CD8-positive, alpha-beta memory T cell (primary cell): ENCODE measurements at regions not wholly inside any gene's neighbourhood (a gene's known extent, or its start where the extent isn't known, plus 50 kb on each side); places are given as distances from the start of the nearest gene placed in this dataset.

ENCODE experiments used
- CTCF ChIA-PET: fragments of 350-600 bp; sonication (Branson Sonifier 250); formaldehyde crosslinking; loops from one replicate; lab custom pipeline; 2021; ENCODE audit warnings: antibody characterized with exemption; lab: Charles Lee
- POLR2A ChIA-PET: fragments of 350-600 bp; sonication (Branson Sonifier 250); formaldehyde crosslinking; loops from one replicate; lab custom pipeline; 2021; ENCODE audit warnings: antibody characterized with exemption; lab: Charles Lee
- DNase-seq, 5 donors: peaks; one replicate each; pipeline versions ENCODE4 v3.0.0 to v3.0.0-alpha.2; 2020 to 2022; ENCODE audit warnings: mixed read lengths in 1 of 5
- H3K27ac ChIP-seq: one replicate; pipeline ENCODE4 v1.7.0; 2013; ENCODE audit warnings: low read depth, mild to moderate bottlenecking, low read length, moderate library complexity
- H3K27me3 ChIP-seq: 2 replicates; pipeline ENCODE4 v1.7.0; 2013; ENCODE audit warnings: low read length, mild to moderate bottlenecking; ENCODE audit not compliant: insufficient read depth, poor library complexity, severe bottlenecking
- H3K36me3 ChIP-seq: 2 replicates; pipeline ENCODE4 v1.7.0; 2013; ENCODE audit warnings: mild to moderate bottlenecking, low read length, moderate library complexity; ENCODE audit not compliant: insufficient read depth
- H3K4me1 ChIP-seq: 2 replicates; pipeline ENCODE4 v1.7.0; 2013; ENCODE audit warnings: mild to moderate bottlenecking, low read length, moderate library complexity; ENCODE audit not compliant: insufficient read depth
- H3K4me3 ChIP-seq: 2 replicates; pipeline ENCODE4 v1.7.0; 2013; ENCODE audit warnings: mild to moderate bottlenecking, low read length
- H3K9me3 ChIP-seq: 2 replicates; pipeline ENCODE4 v1.7.0; 2013; ENCODE audit warnings: mild to moderate bottlenecking, low read length
- H3K27ac Mint-ChIP-seq, 8 donors: one replicate each; pipeline ENCODE4 v1.8.0; 2020 to 2021; ENCODE audit warnings: mixed read lengths in 8 of 8, mild to moderate bottlenecking in 6 of 8, inconsistent platforms in 3 of 8, moderate library complexity in 3 of 8
- H3K27me3 Mint-ChIP-seq, 2 donors: one replicate each; pipeline ENCODE4 v1.8.0; 2020 to 2021; ENCODE audit warnings: mixed read lengths in 2 of 2, mild to moderate bottlenecking in 1 of 2, moderate library complexity in 1 of 2
- H3K36me3 Mint-ChIP-seq, 3 donors: one replicate each; pipeline ENCODE4 v1.8.0; 2020 to 2021; ENCODE audit warnings: mixed read lengths in 3 of 3, inconsistent platforms in 1 of 3, mild to moderate bottlenecking in 1 of 3
- H3K4me1 Mint-ChIP-seq, 3 donors: one replicate each; pipeline ENCODE4 v1.8.0; 2020 to 2021; ENCODE audit warnings: mixed read lengths in 3 of 3, inconsistent platforms in 1 of 3, mild to moderate bottlenecking in 1 of 3
- H3K4me3 Mint-ChIP-seq, 7 donors: one replicate each; pipeline ENCODE4 v1.8.0; 2020 to 2021; ENCODE audit warnings: mixed read lengths in 7 of 7, mild to moderate bottlenecking in 6 of 7, moderate library complexity in 4 of 7, inconsistent platforms in 2 of 7
- H3K9me3 Mint-ChIP-seq, 5 donors: one replicate each; pipeline ENCODE4 v1.8.0; 2020 to 2022; ENCODE audit warnings: mixed read lengths in 5 of 5, mild to moderate bottlenecking in 3 of 5, moderate library complexity in 2 of 5, inconsistent platforms in 1 of 5

GRCh38 chr18:42190643-42191042, 235.6 kb downstream of the PIK3C3 start:
- H3K27ac Mint-ChIP-seq, result no peak overlapping the region

GRCh38 chr18:42192251-42193248, 237.5 kb downstream of the PIK3C3 start:
- Mint-ChIP-seq H3K4me3 (no peak overlapping the region), H3K27ac (no peak overlapping the region), H3K4me1 (no peaks in the 10 kb centered on the region), H3K36me3 (no peaks in the 10 kb centered on the region), H3K27me3 (no peaks in the 10 kb centered on the region), H3K9me3 (peaks cover 0 to 9% (median 2%) of the 10 kb centered on the region in 5 donors)
- Histone ChIP-seq H3K27me3 (no peaks in the 10 kb centered on the region), H3K4me1 (no peaks in the 10 kb centered on the region), H3K9me3 (no peaks in the 10 kb centered on the region), H3K27ac (no peak overlapping the region), H3K36me3 (no peaks in the 10 kb centered on the region), H3K4me3 (no peak overlapping the region)
- CTCF ChIA-PET, result no interaction called here
- POLR2A ChIA-PET, result no interaction called here
- DNase-seq, result no peak

More at GRCh38 chr18:42190643-42191042, 235.6 kb downstream of the PIK3C3 start:
- no peak for DNase-seq
- H3K9me3 Mint-ChIP-seq, result peaks cover 0 to 10% (median 3%) of the 10 kb centered on the region in 5 donors
- H3K36me3 ChIP-seq, result no peaks in the 10 kb centered on the region
- no peak overlapping the region for H3K4me3 Mint-ChIP-seq
- no peaks in the 10 kb centered on the region for H3K27me3 ChIP-seq
- no peak overlapping the region for H3K27ac ChIP-seq
- H3K36me3 Mint-ChIP-seq, result peaks cover 0 to 3% (median 0%) of the 10 kb centered on the region in 3 donors
- H3K9me3 ChIP-seq, result no peaks in the 10 kb centered on the region
- no peak overlapping the region for H3K4me3 ChIP-seq
- ChIA-PET POLR2A (no interaction called here), CTCF (no interaction called here)
- H3K4me1 ChIP-seq, result no peaks in the 10 kb centered on the region
- peaks cover 0 to 1% of the 10 kb centered on the region in 2 donors for H3K27me3 Mint-ChIP-seq
- H3K4me1 Mint-ChIP-seq, result no peaks in the 10 kb centered on the region

GRCh38 chr18:42196651-42197050, 241.6 kb downstream of the PIK3C3 start:
- POLR2A ChIA-PET, result no interaction called here
- Histone ChIP-seq H3K9me3 (no peaks in the 10 kb centered on the region), H3K4me3 (no peak overlapping the region), H3K27ac (no peak overlapping the region), H3K4me1 (no peaks in the 10 kb centered on the region), H3K27me3 (no peaks in the 10 kb centered on the region), H3K36me3 (no peaks in the 10 kb centered on the region)
- CTCF ChIA-PET, result no interaction called here
- Mint-ChIP-seq H3K9me3 (no peaks in the 10 kb centered on the region), H3K4me3 (no peak overlapping the region), H3K4me1 (no peaks in the 10 kb centered on the region), H3K27me3 (no peaks in the 10 kb centered on the region), H3K36me3 (no peaks in the 10 kb centered on the region), H3K27ac (no peak overlapping the region)
- DNase-seq, result no peak

- ChIA-PET CTCF (no interaction called here), POLR2A (no interaction called here)
- Mint-ChIP-seq H3K4me1 (no peaks in the 10 kb centered on the region), H3K27me3 (no peaks in the 10 kb centered on the region), H3K27ac (no peak overlapping the region), H3K4me3 (no peak overlapping the region), H3K9me3 (peaks cover 0 to 2% (median 0%) of the 10 kb centered on the region in 5 donors), H3K36me3 (no peaks in the 10 kb centered on the region)
- no peak overlapping the region for H3K27ac ChIP-seq
- no peaks in the 10 kb centered on the region for H3K36me3 ChIP-seq
- H3K27me3 ChIP-seq, result no peaks in the 10 kb centered on the region
- no peak for DNase-seq
- no peaks in the 10 kb centered on the region for H3K9me3 ChIP-seq
- H3K4me3 ChIP-seq, result no peak overlapping the region
- H3K4me1 ChIP-seq, result no peaks in the 10 kb centered on the region
Observed at GRCh38 chr18:42201137-42201536, 246.1 kb downstream of the PIK3C3 start.

GRCh38 chr18:42211201-42211600, 256.2 kb downstream of the PIK3C3 start:
- peaks cover 0 to 8% (median 2%) of the 10 kb centered on the region in 5 donors for H3K9me3 Mint-ChIP-seq
- no peaks in the 10 kb centered on the region for H3K27me3 Mint-ChIP-seq
- peaks cover 0 to 5% (median 0%) of the 10 kb centered on the region in 3 donors for H3K36me3 Mint-ChIP-seq
- Histone ChIP-seq H3K27ac (no peak overlapping the region), H3K4me3 (no peak overlapping the region), H3K27me3 (no peaks in the 10 kb centered on the region), H3K9me3 (no peaks in the 10 kb centered on the region), H3K4me1 (no peaks in the 10 kb centered on the region), H3K36me3 (no peaks in the 10 kb centered on the region)
- POLR2A ChIA-PET, result no interaction called here
- no peak overlapping the region for H3K4me3 Mint-ChIP-seq
- no peak for DNase-seq
- H3K27ac Mint-ChIP-seq, result no peak overlapping the region
- CTCF ChIA-PET, result no interaction called here
- H3K4me1 Mint-ChIP-seq, result no peaks in the 10 kb centered on the region

GRCh38 chr18:42222557-42222956, 267.5 kb downstream of the PIK3C3 start:
- H3K27ac Mint-ChIP-seq, result no peak overlapping the region
- H3K27me3 Mint-ChIP-seq, result no peaks in the 10 kb centered on the region
- H3K4me1 Mint-ChIP-seq, result no peaks in the 10 kb centered on the region
- Histone ChIP-seq H3K9me3 (peaks cover 3% of the 10 kb centered on the region), H3K27ac (no peak overlapping the region), H3K4me1 (no peaks in the 10 kb centered on the region), H3K4me3 (no peak overlapping the region), H3K36me3 (no peaks in the 10 kb centered on the region), H3K27me3 (no peaks in the 10 kb centered on the region)
- CTCF ChIA-PET, result no interaction called here
- H3K4me3 Mint-ChIP-seq, result no peak overlapping the region
- peaks cover 0 to 4% (median 0%) of the 10 kb centered on the region in 3 donors for H3K36me3 Mint-ChIP-seq
- POLR2A ChIA-PET, result no interaction called here
- no peak for DNase-seq
- H3K9me3 Mint-ChIP-seq, result peaks cover 2 to 20% (median 4%) of the 10 kb centered on the region in 5 donors

- H3K36me3 ChIP-seq, result no peaks in the 10 kb centered on the region
- Mint-ChIP-seq H3K9me3 (peaks cover 0 to 16% (median 0%) of the 10 kb centered on the region in 5 donors), H3K4me1 (no peaks in the 10 kb centered on the region), H3K27ac (no peak overlapping the region), H3K36me3 (peaks cover 0 to 2% (median 0%) of the 10 kb centered on the region in 3 donors), H3K27me3 (no peaks in the 10 kb centered on the region), H3K4me3 (no peak overlapping the region)
- no peak overlapping the region for H3K27ac ChIP-seq
- H3K9me3 ChIP-seq, result no peaks in the 10 kb centered on the region
- H3K4me1 ChIP-seq, result no peaks in the 10 kb centered on the region
- ChIA-PET CTCF (no interaction called here), POLR2A (no interaction called here)
- no peak for DNase-seq
- H3K4me3 ChIP-seq, result no peak overlapping the region
- no peaks in the 10 kb centered on the region for H3K27me3 ChIP-seq
Observed at GRCh38 chr18:42228581-42228980, 273.5 kb downstream of the PIK3C3 start.
